HT1080 (cell line): ENCODE measurements at regions not wholly inside any gene's neighbourhood (a gene's known extent, or its start where the extent isn't known, plus 50 kb on each side); places are given as distances from the start of the nearest gene placed in this dataset. TPM values are rescaled to one million over a fixed set of nuclear protein-coding genes. Genes with fewer than 3 reads are reported as not detected.

Source experiments
- DNase-seq: peaks from one replicate; pipeline ENCODE4 v3.0.0-alpha.2; 2015; ENCODE audit warnings: low read depth
- small RNA-seq: library from RNA; depleted of rRNA; stranded (forward); fragments of <200 nt; gene quantifications from one replicate; pipeline ENCODE3, GENCODE V24; 2014

DNA sequence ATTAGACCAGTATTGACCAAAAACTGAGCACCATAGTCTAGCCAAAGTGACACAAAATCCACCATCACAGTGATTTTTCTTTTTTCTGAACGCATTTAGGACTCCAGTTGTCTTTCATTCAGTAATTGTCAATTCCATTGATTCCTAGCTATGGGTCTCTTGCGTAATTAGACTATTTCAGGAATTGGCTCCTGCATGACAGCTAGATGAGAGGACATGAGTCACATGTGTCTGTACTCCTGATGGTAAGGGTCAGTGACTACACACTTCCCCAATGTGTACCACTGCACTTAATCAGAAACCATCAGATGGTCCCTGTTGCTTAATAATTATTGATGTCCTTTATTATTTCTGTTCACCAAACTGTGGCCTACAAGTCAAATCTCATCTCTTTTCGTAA lies 469.5 kb downstream of the POM121L12 start:
- peak; percentile 46 for DNase-seq

DNA sequence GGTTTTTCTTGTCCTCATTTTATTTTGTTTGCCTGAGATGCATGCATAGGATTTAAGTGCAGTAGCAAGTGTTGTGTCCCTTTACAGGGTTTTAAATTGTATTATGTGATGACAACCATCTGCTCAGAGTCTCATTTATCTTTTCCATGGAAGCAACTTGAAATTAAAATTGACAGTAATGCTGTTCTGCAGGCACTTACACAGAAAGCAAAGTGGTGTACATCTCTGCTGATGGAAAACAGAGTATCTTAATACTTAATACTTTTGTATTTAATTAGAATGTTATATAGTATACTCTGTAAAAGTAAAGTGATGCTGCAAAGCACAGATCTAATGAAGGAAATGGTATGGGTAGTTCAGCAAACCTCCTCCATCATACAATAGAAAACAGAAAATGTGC lies 482.9 kb downstream of the POM121L12 start:
- DNase-seq = no peak

DNA sequence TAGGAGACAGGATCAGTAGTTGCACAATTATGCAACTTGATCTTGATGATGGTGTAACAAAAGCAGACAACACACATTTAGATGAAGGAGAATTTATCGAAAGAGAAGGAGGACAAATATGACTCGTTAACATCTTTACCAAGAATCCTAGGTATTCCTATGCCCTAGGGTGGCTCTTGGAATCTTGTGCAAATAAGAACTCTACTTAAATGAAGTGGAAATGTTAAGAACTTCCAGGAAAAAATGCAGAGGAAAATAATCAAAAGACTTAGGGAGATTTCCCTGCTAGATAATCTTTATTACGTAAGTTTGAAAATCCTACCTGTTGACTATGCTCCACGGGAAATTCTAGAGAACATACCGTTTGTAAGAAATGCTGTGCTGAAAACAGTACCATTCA lies 485.4 kb downstream of the POM121L12 start:
- DNase-seq = no peak

DNA sequence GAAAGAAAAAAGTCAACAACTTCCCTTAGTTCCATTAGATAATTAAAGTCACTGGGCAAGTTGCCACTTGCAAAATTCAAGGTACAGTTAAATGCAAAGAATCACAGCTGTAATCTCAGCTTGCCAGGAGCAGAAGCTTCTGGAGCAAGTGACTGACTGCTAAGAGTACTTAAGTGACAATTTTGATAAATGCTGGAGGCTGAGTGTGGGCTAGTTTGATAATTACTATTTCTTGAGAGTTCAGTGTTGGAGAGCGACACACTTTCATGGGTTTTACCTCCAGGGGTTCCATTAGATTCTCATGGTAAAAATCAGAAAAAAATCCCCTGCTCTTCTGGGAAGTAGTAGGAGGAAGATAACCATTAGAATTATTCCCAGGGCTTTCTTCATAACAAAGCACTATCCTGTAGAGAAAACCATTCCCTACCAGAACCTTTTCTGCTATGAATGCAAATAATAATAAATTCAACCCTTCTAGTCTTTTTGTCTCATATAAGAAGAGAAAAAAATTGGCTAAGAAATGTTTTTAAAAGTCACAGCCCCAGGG lies 486.3 kb downstream of the POM121L12 start:
- DNase-seq = no peak

DNA sequence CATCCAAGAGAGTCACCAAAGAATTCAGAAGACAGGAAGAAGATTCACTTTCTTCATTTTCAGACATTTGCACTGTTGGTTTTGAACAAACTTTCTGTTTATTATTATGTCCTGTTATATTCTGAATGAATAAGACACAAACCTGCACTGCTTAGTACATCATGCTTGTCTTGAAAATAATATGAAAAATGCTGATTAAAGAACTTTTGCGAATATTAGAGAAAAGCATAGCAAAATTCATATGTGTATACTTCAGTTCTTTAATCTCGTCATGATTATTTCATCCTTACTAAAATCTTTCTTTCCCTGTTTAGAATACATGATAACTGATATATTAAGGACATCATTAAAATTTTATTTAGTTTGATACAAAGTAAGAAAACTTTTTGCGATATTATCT lies 504.1 kb downstream of the POM121L12 start:
- DNase-seq = no peak

DNA sequence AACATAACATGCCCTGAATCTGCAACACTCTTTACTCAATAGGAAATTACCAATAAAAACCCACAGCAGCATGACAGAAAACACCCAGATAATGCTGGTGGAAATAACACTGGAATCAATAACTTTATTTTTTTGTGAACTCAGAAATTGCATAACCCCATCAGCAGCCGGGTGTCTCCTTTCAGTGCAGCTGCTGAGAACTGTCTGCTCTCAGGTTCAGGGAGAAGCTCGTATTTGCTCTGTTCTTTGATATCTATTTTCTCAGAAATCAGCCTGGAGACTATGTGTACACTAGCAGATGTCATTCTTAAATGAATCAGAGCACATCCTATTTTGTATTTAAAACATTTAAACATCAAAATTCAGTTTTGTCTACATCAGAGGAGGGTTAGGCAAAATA lies 506.0 kb downstream of the POM121L12 start:
- no peak for DNase-seq

DNA sequence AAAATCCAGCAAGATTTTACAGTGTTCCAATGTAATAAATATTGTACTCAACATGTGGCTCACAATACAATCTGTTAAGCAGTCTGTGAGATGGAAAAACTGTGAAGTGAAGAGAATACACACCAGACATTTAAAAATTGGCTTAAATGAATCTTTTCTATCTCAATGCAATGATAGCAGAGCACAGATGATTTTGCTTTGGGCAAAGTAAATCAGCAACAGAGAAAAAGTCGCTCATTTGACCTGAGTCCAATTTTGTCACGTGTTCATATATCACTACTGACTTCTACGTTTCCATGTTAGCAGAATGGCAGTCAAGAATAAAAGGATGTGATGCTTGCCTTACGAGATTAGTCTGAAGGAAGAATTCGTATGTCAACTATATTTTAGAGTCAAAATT lies 506.7 kb downstream of the POM121L12 start:
- no peak for DNase-seq

Small RNAs in the stretch of these regions (small RNA-seq; reads per million reads assigned to genes)
- gene RN7SKP218 = not detected
- gene RNU1-14P = 0.14 reads per million
